ENCODE measurements at regions not wholly inside any gene's neighbourhood (a gene's known extent, or its start where the extent isn't known, plus 50 kb on each side); places are given as distances from the start of the nearest gene placed in this dataset.
"Not testable (repeated sequence)": the region's sequence is repeated elsewhere in the genome, so short reads cannot be mapped to it uniquely, and the experiment has no call there.

DNA sequence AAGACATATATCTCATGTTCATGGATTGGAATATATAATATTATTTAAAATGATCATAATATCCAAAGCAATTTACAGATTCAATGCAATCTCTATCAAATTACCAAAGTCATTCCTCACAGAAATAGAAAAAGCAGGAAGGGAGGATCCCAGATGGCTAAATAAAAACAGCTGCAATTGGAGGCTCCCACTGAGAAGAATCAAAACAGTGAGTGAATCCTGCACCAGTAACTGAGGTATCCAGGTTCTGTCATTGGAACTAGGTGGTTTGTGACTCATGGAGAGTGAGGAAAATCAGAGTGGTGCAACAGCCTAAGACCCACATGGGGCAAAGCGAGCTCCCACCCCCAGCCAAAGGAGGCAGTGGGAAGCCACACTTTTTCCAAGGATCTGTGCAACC, 128.4 kb downstream of the MTERF1 start:
- Histone ChIP-seq H3K27ac (no peak overlapping the region), H3K4me3 (no peak overlapping the region), H3K4me1 (replicated peaks in 1 of 2) (no peaks in the 10 kb centered on the region)
- WGBS, 10 experiments, result 0 to 80% (median 20%) methylated on average over 1 of the region's 1 CpG; no CpG with 5 or more reads in 7 of the 10 experiments
- in situ Hi-C loops (cut with MboI; ENCODE audit: low pct_unique_long_range_greater_than_20kb in 2 of 9, low sequenced_read_pairs in 9 of 9, unreplicated experiment in 9 of 9), result no loop called here
- ATAC-seq (replicated peaks in 6 of 8), result peak in 2 of 8 experiments; percentile 51 to 72

DNA sequence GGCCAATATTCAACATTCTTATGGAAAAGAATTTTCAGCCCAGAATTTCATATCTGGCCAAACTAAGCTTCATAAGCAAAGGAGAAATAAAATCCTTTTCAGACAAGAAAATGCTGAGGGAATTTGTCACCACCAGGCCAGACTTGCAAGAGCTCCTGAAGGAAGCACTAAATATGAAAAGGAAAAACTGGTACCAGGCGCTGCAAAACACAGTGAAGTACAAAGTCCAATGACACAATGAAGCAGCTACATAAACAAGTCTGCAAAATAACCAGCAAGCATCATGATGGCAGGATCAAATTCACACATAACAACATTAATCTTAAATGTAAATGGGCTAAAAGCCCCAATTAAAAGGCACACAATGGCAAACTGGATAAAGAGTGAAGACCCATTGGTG, 126.2 kb downstream of the MTERF1 start:
- in situ Hi-C loops (cut with MboI; ENCODE audit: low pct_unique_long_range_greater_than_20kb in 2 of 9, low sequenced_read_pairs in 9 of 9, unreplicated experiment in 9 of 9); H3K4me3 ChIP-seq; H3K27ac ChIP-seq; H3K4me1 ChIP-seq (replicated peaks in 1 of 2); ATAC-seq (replicated peaks in 6 of 8): not testable (repeated sequence)
- 10 to 100% (median 71%) methylated on average over 1 of the region's 1 CpG; no CpG with 5 or more reads in 6 of the 10 experiments for WGBS, 10 experiments

DNA sequence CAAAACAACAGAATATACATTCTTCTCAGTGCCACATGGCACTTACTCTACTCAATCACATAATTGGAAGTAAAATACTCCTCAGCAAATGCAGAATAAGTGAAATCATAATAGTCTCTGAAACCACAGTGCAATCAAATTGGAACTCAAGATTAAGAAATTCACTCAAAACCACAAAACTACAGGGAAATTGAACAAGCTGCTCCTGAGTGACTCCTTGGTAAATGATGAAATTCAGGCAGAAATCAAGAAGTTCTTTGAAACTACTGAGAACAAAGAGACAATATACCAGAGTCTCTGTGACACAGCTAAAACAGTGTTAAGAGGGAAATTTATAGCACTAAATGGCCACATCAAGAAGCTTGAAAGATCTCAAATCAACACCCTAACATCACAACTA, 125.4 kb downstream of the MTERF1 start:
- ATAC-seq (replicated peaks in 6 of 8); H3K27ac ChIP-seq; H3K4me3 ChIP-seq; H3K4me1 ChIP-seq (replicated peaks in 1 of 2); in situ Hi-C loops (cut with MboI; ENCODE audit: low pct_unique_long_range_greater_than_20kb in 2 of 9, low sequenced_read_pairs in 9 of 9, unreplicated experiment in 9 of 9): not testable (repeated sequence)

DNA sequence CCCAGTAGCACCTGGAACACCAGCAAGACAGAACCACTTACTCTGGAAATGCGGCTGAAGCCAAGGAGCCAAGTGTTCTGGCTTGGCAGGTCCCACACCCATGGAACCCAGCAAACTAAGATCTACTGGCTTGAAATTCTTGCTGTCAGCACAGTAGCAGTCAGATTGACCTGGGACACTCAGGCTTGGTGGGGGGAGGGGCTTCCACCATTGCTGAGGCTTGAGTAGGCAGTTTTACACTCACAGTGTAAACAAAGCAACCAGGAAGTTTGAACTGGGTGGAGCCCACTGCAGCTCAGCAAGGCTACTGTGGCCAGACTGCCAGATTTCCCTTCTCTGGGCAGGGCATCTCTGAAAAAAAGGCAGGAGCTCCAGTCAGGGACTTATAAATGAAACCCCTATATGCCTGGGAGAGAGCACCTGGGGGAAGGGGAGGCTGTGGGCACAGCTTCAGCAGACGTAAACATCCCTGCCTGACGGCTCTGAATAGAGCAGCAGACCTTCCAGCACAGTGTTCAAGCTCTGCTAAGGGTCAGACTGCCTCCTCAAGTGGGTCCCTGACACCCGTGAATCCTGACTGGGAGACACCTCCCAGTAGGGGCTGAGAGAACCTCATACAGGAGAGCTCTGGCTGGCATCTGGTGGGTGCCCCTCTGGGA, 121.2 kb downstream of the MTERF1 start:
- no peaks in the 10 kb centered on the region for H3K4me1 ChIP-seq (replicated peaks in 1 of 2)
- WGBS, 10 experiments, result 63 to 90% (median 85%) methylated on average over 1 to 3 of the region's 4 CpGs; no CpG with 5 or more reads in 4 of the 10 experiments
- in situ Hi-C loops (cut with MboI; ENCODE audit: low pct_unique_long_range_greater_than_20kb in 2 of 9, low sequenced_read_pairs in 9 of 9, unreplicated experiment in 9 of 9), result no loop called here
- peak in 4 of 8 experiments; percentile 20 to 79 (median 66) for ATAC-seq (replicated peaks in 6 of 8)
- no peak overlapping the region for H3K4me3 ChIP-seq
- no peak overlapping the region for H3K27ac ChIP-seq

DNA sequence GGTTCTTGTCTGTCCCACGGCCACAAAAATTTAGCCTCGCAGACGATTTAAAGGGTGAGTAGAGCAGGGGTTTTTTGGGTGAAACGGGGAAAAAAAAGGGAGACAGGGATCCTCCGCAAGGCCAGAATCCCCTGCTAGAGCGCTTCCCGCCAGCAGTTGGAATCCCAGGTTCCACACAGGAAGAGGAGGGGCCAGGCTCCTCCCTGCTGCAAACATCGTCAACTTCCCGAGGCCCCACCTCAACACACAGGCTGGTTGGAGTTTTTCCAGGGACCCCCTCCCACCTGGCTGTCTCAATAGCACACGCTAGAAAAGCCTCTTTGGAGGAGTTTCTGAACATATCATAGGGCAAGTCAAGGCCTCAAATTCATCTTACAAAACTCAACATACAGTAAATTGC, 112.7 kb downstream of the MTERF1 start:
- WGBS, 10 experiments, result 32 to 100% (median 86%) methylated on average over 1 to 7 of the region's 10 CpGs; no CpG with 5 or more reads in 1 of the 10 experiments
- no peak for ATAC-seq (replicated peaks in 6 of 8)
- no peaks in the 10 kb centered on the region for H3K4me1 ChIP-seq (replicated peaks in 1 of 2)
- in situ Hi-C loops (cut with MboI; ENCODE audit: low pct_unique_long_range_greater_than_20kb in 2 of 9, low sequenced_read_pairs in 9 of 9, unreplicated experiment in 9 of 9), result no loop called here
- H3K27ac ChIP-seq, result no peak overlapping the region
- no peak overlapping the region for H3K4me3 ChIP-seq

DNA sequence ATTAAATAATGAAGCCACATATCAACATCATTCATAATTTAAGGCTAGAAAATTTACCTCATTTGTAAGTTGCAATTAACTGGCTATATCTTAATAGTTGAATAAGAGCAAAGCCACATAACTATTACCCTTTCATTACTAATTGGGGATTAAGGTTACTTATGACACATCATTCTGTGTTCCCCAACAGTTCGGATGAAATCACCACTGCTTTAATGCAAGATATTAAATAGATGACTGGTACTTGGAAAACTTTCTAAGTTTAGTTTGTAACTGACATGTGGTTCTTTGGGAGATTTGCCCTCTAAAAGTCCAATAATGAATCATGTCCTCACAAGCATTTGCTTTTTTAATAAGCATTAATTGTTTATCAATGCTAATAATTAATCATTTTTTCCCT, 109.1 kb downstream of the MTERF1 start:
- WGBS, 10 experiments, result 0 to 100% (median 40%) methylated on average over 1 of the region's 1 CpG; no CpG with 5 or more reads in 3 of the 10 experiments
- no peak overlapping the region for H3K27ac ChIP-seq
- H3K4me1 ChIP-seq (replicated peaks in 1 of 2), result no peaks in the 10 kb centered on the region
- no peak overlapping the region for H3K4me3 ChIP-seq
- ATAC-seq (replicated peaks in 6 of 8), result no peak
- in situ Hi-C loops (cut with MboI; ENCODE audit: low pct_unique_long_range_greater_than_20kb in 2 of 9, low sequenced_read_pairs in 9 of 9, unreplicated experiment in 9 of 9), result no loop called here

DNA sequence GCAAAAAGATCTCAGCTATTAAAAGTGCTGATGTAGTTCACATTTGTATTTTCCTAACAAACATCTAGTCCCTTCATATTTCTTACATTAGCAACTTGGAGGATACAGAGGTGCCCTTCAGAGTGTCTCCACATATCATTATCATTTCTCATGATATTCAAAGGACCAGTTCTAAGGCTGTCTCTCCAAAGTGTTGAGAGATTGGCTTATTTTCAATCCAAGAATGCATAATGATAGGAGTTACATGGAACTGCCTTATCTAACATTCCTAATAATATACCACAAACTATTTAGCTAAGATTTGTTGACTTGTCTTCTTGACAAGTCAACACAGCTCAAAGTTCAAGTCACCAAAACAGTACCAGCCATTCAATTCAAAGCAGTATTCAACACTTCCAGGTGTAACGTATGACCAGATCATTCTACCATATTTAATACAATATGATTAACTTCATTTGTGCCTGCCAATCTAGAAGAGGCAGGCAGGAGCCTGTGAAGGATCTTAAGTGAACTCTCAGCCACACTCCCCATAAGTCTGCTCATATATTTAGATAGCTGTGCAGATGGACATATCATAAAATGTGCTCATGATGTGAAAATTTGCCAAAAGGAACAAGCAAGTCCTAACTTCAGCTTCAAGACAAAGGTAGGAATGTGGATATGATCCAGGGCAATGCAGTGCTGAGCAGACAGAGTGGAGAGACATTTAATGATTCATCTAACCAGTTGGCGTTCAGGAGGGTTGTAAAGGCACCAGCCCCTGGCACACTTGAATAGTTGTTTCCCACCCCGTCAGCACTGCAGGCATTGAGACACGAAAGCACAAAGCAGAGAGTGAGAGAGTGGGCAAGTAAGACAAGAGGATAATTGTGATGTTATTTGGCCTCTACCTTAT, 108.3 kb downstream of the MTERF1 start:
- Histone ChIP-seq H3K27ac (no peak overlapping the region), H3K4me1 (replicated peaks in 1 of 2) (no peaks in the 10 kb centered on the region), H3K4me3 (no peak overlapping the region)
- whole genome bisulfite sequencing, 10 experiments, result 42 to 100% (median 85%) methylated on average over 1 to 4 of the region's 4 CpGs; no CpG with 5 or more reads in 1 of the 10 experiments
- no peak for ATAC-seq (replicated peaks in 6 of 8)
- in situ Hi-C loops (cut with MboI; ENCODE audit: low pct_unique_long_range_greater_than_20kb in 2 of 9, low sequenced_read_pairs in 9 of 9, unreplicated experiment in 9 of 9), result no loop called here

DNA sequence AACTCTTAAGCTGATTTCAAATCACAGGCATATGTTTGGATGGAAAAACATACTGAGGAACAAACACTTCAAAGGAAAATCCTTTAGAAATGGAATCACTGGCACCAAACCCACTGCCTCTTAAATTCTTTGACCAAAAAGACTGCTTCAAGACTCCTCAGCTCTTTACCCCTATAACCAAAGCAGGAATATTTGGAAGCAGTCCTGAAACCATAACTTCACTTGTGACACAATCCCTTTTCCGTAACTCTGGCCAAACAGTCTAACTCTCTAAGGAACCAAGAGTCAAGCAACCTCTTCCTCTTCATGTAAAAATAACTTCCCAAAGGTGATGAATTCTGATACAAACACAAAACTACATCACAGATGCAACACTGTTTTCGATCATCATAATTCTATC, 104.3 kb downstream of the MTERF1 start:
- in situ Hi-C loops (cut with MboI; ENCODE audit: low pct_unique_long_range_greater_than_20kb in 2 of 9, low sequenced_read_pairs in 9 of 9, unreplicated experiment in 9 of 9), result loop anchor here in 4 of 9 experiments (25.0 kb wide), 2 partner anchors 489 to 689 kb away; no protein-coding TSS in a partner anchor
- no peak for ATAC-seq (replicated peaks in 6 of 8)
- no peaks in the 10 kb centered on the region for H3K4me1 ChIP-seq (replicated peaks in 1 of 2)
- 80 to 100% (median 93%) methylated on average over 1 to 2 of the region's 2 CpGs; no CpG with 5 or more reads in 2 of the 10 experiments for WGBS, 10 experiments
- H3K4me3 ChIP-seq, result no peak overlapping the region
- H3K27ac ChIP-seq, result no peak overlapping the region

DNA sequence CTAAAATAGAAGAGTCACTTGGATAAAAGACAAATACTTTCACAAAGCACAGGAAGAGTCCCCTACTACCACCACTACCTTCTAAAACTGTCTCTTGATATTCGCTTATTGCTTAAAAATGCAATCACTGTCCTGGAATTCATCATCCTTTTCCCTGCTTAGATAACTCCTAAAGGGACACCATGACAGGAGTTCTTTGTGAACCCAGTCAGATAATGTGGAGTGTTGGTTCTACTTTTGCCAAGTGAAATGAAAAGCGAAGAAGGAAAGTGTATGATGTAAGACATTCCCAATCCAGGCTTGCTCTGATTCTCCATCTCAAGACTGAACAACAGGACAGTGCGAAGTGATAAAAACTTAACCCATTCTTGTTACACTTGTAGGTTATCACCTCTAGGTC, 103.0 kb downstream of the MTERF1 start:
- Histone ChIP-seq H3K4me1 (replicated peaks in 1 of 2) (no peaks in the 10 kb centered on the region), H3K4me3 (no peak overlapping the region), H3K27ac (no peak overlapping the region)
- ATAC-seq (replicated peaks in 6 of 8), result no peak
- 51 to 93% (median 81%) methylated on average over 2 to 3 of the region's 3 CpGs; no CpG with 5 or more reads in 3 of the 10 experiments for WGBS, 10 experiments
- in situ Hi-C loops (cut with MboI; ENCODE audit: low pct_unique_long_range_greater_than_20kb in 2 of 9, low sequenced_read_pairs in 9 of 9, unreplicated experiment in 9 of 9), result loop anchor here in 4 of 9 experiments (25.0 kb wide), 2 partner anchors 490 to 690 kb away; no protein-coding TSS in a partner anchor

DNA sequence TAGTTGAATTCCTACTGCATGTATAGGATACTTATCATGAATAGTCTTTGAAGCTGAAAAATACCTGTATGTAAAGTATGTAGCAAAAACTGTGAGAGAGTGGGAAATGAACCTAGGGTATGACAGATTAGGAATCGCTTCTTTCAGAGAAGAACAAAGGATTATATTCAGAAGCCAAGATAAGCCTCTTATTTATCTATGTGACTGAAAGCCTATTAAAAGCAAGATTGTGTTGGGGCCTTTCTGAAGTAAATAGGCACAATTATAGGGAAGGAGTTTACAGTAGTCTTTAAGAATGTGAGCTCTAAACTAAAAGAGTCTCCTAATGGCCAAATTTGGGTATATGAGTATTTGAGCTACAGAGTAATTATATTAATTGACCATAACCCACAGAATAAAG, 102.1 kb downstream of the MTERF1 start:
- no peak overlapping the region for H3K4me3 ChIP-seq
- H3K27ac ChIP-seq, result no peak overlapping the region
- ATAC-seq (replicated peaks in 6 of 8), result no peak
- 13 to 100% (median 86%) methylated on average over 1 of the region's 1 CpG; no CpG with 5 or more reads in 1 of the 10 experiments for WGBS, 10 experiments
- in situ Hi-C loops (cut with MboI; ENCODE audit: low pct_unique_long_range_greater_than_20kb in 2 of 9, low sequenced_read_pairs in 9 of 9, unreplicated experiment in 9 of 9), result loop anchor here in 4 of 9 experiments (25.0 kb wide), 2 partner anchors 491 to 691 kb away; no protein-coding TSS in a partner anchor
- H3K4me1 ChIP-seq (replicated peaks in 1 of 2), result no peaks in the 10 kb centered on the region

DNA sequence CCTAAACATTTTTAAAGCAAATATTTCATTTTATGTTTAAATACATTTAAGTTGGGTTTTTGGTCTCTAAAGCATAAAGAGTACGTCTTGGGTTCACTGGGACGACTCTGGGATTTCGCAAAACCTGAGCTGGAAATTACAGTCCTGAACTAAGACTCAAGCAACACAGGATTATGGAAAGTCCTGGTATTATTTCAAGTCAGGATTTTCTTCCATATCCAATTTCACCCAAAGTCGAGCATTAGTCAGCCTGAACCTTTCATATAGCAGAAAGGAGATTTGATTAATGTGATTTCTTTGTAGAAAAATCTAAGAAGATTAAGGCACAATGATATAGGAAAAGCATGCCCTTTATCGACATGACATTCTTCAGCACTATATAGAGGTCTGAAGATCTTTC, 100.0 kb downstream of the MTERF1 start:
- H3K27ac ChIP-seq, result no peak overlapping the region
- WGBS, 10 experiments, result 80 to 97% (median 92%) methylated on average over 1 to 5 of the region's 5 CpGs

DNA sequence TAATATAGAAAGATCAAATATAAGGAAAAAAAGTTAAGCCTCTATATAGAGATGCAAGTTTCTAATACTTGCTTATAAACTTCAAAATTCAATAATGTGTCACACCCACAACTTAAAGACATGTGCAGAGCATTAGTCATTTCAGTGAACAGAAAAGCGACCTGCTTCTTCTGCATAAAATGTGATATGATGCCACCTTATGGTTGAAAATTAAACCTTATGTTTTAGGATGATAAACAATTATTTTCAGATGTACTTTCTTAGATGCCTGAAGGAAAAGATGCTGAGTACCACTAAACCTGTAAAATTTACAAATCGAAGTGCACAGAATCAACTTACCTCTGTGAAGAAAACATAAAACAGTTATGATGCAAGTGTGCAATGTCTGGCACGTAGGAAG, 96.0 kb downstream of the MTERF1 start:
- in situ Hi-C loops (cut with MboI; ENCODE audit: low pct_unique_long_range_greater_than_20kb in 2 of 9, low sequenced_read_pairs in 9 of 9, unreplicated experiment in 9 of 9), result loop anchor here in 4 of 9 experiments (25.0 kb wide), 2 partner anchors 497 to 697 kb away; no protein-coding TSS in a partner anchor
- Histone ChIP-seq H3K4me3 (no peak overlapping the region), H3K4me1 (replicated peaks in 1 of 2) (no peaks in the 10 kb centered on the region), H3K27ac (no peak overlapping the region)
- WGBS, 10 experiments, result 0 to 93% (median 64%) methylated on average over 1 to 3 of the region's 3 CpGs
- ATAC-seq (replicated peaks in 6 of 8), result peak in 3 of 8 experiments; percentile 69 to 84 (median 83)

More for the DNA sequence above, 100.0 kb downstream of the MTERF1 start:
- no peaks in the 10 kb centered on the region for H3K4me1 ChIP-seq (replicated peaks in 1 of 2)
- ATAC-seq (replicated peaks in 6 of 8), result no peak
- no peak overlapping the region for H3K4me3 ChIP-seq
- in situ Hi-C loops (cut with MboI; ENCODE audit: low pct_unique_long_range_greater_than_20kb in 2 of 9, low sequenced_read_pairs in 9 of 9, unreplicated experiment in 9 of 9), result loop anchor here in 4 of 9 experiments (25.0 kb wide), 2 partner anchors 493 to 693 kb away; no protein-coding TSS in a partner anchor

DNA sequence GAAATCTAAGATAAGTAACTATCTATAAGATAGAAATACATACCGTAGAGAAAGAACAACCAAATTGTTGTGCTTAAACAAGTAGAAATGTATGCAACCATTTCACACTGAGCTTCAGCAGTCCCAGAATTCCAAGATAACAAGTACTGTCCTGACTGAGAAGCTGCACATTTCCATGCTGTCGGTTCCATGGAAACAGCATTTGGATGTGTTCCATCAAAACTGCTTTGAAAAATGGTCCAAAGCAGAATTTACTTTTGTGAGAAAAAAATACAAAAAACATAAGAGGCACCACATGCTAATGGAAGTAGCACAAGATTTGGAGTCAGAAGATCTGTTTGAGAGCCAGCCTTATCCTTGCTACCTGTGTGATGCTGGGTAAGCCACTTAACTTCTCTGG, 92.6 kb downstream of the MTERF1 start:
- WGBS, 10 experiments, result 60 to 100% (median 100%) methylated on average over 1 to 2 of the region's 2 CpGs; no CpG with 5 or more reads in 3 of the 10 experiments
- Histone ChIP-seq H3K4me1 (replicated peaks in 1 of 2) (no peaks in the 10 kb centered on the region), H3K27ac (no peak overlapping the region), H3K4me3 (no peak overlapping the region)
- no peak for ATAC-seq (replicated peaks in 6 of 8)
- in situ Hi-C loops (cut with MboI; ENCODE audit: low pct_unique_long_range_greater_than_20kb in 2 of 9, low sequenced_read_pairs in 9 of 9, unreplicated experiment in 9 of 9), result loop anchor here in 4 of 9 experiments (25.0 kb wide), 2 partner anchors 501 to 701 kb away; no protein-coding TSS in a partner anchor
